ENCODE measurements at regions not wholly inside any gene's neighbourhood (a gene's known extent, or its start where the extent isn't known, plus 50 kb on each side); places are given as distances from the start of the nearest gene placed in this dataset.

DNA sequence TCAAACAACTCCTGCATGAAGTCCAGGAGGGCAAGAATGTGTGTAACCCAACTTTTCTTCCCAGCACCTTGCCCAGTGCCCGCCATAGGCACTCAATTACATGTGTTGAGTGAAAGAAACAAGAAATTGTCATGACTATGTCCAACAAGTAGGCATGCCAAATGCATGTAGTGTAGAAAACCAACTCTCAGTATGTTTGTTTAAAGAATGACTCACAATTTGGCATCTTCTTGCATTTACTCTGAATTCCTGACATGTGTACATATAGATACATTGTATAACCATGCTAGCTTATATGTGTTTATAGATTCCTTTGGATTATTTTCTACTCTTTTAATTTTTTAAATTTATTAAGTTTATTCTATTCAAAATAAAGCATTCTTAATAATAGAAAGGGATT, 305.0 kb downstream of the EFNB2 start:
- TF ChIP-seq GABPA (IDR thresholded peaks at IDR 0.05; ENCODE audit: borderline replicate concordance, insufficient read depth, low read length) (no peak), CBX8 (IDR thresholded peaks at IDR 0.05; ENCODE audit: borderline replicate concordance, low read depth, low read length) (no peak), RXRA (IDR thresholded peaks at IDR 0.05; ENCODE audit: insufficient read depth, low read depth, low read length) (no peak), RBBP5 (IDR thresholded peaks at IDR 0.05; ENCODE audit: borderline replicate concordance, low read depth, low read length) (no peak), KDM1A (IDR thresholded peaks at IDR 0.05; ENCODE audit: borderline replicate concordance, low read length) (no peak), HDAC2 (IDR thresholded peaks at IDR 0.05; ENCODE audit: borderline replicate concordance in 1 of 2, low read depth in 2 of 2, low read length in 2 of 2) (no peak), SP4 (IDR thresholded peaks at IDR 0.05; ENCODE audit: low read length) (no peak)
- TF ChIP-seq, protein P1, sequence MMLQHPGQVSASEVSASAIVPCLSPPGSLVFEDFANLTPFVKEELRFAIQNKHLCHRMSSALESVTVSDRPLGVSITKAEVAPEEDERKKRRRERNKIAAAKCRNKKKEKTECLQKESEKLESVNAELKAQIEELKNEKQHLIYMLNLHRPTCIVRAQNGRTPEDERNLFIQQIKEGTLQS (IDR thresholded peaks at IDR 0.05; ENCODE audit: insufficient read depth, low read depth, low read length): no peak
- TF ChIP-seq, protein P2, sequence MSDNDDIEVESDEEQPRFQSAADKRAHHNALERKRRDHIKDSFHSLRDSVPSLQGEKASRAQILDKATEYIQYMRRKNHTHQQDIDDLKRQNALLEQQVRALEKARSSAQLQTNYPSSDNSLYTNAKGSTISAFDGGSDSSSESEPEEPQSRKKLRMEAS (IDR thresholded peaks at IDR 0.05): no peak
- no peak overlapping the region for H3K27ac ChIP-seq (ENCODE audit: low read depth, low read length)
- H2BK5ac ChIP-seq (ENCODE audit: low read depth, low read length): no peak overlapping the region
- FAIRE-seq (no peak), DNase-seq (ENCODE audit: low read depth in 1 of 2, low spot score in 2 of 2) (no peak)
- H2BK12ac ChIP-seq (ENCODE audit: low read depth, low read length): no peak overlapping the region
- no peak overlapping the region for H2BK20ac ChIP-seq (ENCODE audit: low read length)
- H3K9me3 ChIP-seq (ENCODE audit: insufficient read depth in 2 of 2, low read depth in 1 of 2, low read length in 1 of 2): no peaks in the 10 kb centered on the region
- no peak overlapping the region for H4K5ac ChIP-seq (ENCODE audit: insufficient read length, low read depth, low read length)
- ChIA-PET POLR2A (ENCODE audit: partially characterized antibody) (no interaction called here), CTCF (ENCODE audit: partially characterized antibody) (no interaction called here)
- no peak overlapping the region for H3K4me3 ChIP-seq (ENCODE audit: extremely low read depth in 1 of 4, insufficient read depth in 2 of 4, low read depth in 3 of 4, low read length in 4 of 4)
- no peaks in the 10 kb centered on the region for H3K79me1 ChIP-seq (ENCODE audit: low read depth, low read length)
- H4K20me1 ChIP-seq (replicated peaks in 1 of 2; ENCODE audit: control insufficient read depth in 1 of 2, insufficient read depth in 2 of 2, low read length in 2 of 2): no peaks in the 10 kb centered on the region
- WGBS, 2 experiments (ENCODE audit: extremely low coverage in 1 of 2, insufficient coverage in 1 of 2, insufficient read length in 1 of 2, insufficient replicate concordance in 2 of 2, low coverage in 1 of 2, low lambda C conversion rate in 2 of 2, missing lambda C conversion rate in 1 of 2): 87% methylated on average over 1 of the region's 1 CpG; no CpG with 5 or more reads in 1 of the 2 experiments
- H4K91ac ChIP-seq (replicated peaks; ENCODE audit: insufficient read length, low read length): no peak overlapping the region
- H3K27me3 ChIP-seq (replicated peaks in 1 of 4; ENCODE audit: control insufficient read depth in 3 of 4, extremely low read depth in 1 of 4, insufficient read depth in 3 of 4, low read length in 3 of 4): no peaks in the 10 kb centered on the region
- no peak overlapping the region for H3K56ac ChIP-seq (replicated peaks; ENCODE audit: insufficient read length, low read depth, low read length)
- H3K4ac ChIP-seq (replicated peaks; ENCODE audit: insufficient read length, low read depth, low read length): no peak overlapping the region
- H3K9ac ChIP-seq (replicated peaks in 1 of 4; ENCODE audit: extremely low read depth in 1 of 4, low read depth in 3 of 4, low read length in 3 of 4): no peak overlapping the region
- peaks cover 0 to 3% (median 1%) of the 10 kb centered on the region in 4 experiments; a peak in 3 of 7 replicates for H3K4me1 ChIP-seq (replicated peaks in 1 of 4; ENCODE audit: control insufficient read depth in 3 of 4, insufficient read depth in 4 of 4, low read length in 3 of 4)
- H2BK120ac ChIP-seq (replicated peaks; ENCODE audit: low read depth, low read length): no peak overlapping the region
- H2BK15ac ChIP-seq (ENCODE audit: low read length): no peak overlapping the region
- no peak overlapping the region for H3K18ac ChIP-seq (ENCODE audit: extremely low read depth, low read length)
- no peak overlapping the region for H2AK5ac ChIP-seq (ENCODE audit: low read depth, low read length)
- no peak overlapping the region for H3K4me2 ChIP-seq (ENCODE audit: insufficient read depth in 1 of 2, low read depth in 2 of 2, low read length in 2 of 2)
- no peak overlapping the region for H3K23ac ChIP-seq (ENCODE audit: insufficient read length)
- H2AFZ ChIP-seq (ENCODE audit: low read length): no peak overlapping the region
- no peak overlapping the region for H3K14ac ChIP-seq (ENCODE audit: insufficient read length)
- H4K8ac ChIP-seq (ENCODE audit: extremely low read depth, insufficient read depth, low read length): no peak overlapping the region
- H3K23me2 ChIP-seq (ENCODE audit: low read depth, low read length): no peaks in the 10 kb centered on the region
- H3K36me3 ChIP-seq (ENCODE audit: control insufficient read depth in 2 of 4, insufficient read depth in 4 of 4, low read length in 3 of 4): no peaks in the 10 kb centered on the region
- H3K79me2 ChIP-seq (ENCODE audit: control insufficient read depth in 1 of 2, insufficient read depth in 2 of 2, low read length in 2 of 2): no peaks in the 10 kb centered on the region
